GM12873 (cell line): ENCODE measurements at regions not wholly inside any gene's neighbourhood (a gene's known extent, or its start where the extent isn't known, plus 50 kb on each side); places are given as distances from the start of the nearest gene placed in this dataset.

Source experiments
- CTCF ChIP-seq: IDR thresholded peaks from 2 replicates; pipeline ENCODE4 v1.5.1; 2012; ENCODE audit warnings: low read depth, mild to moderate bottlenecking, moderate library complexity, low read length, control low read depth; ENCODE audit not compliant: insufficient read depth; ENCODE audit errors: missing control alignments

- TF ChIP-seq CTCF: no peak
Observed at GRCh38 chr3:94799420-94800060, 736.7 kb downstream of the NSUN3 start.

GRCh38 chr3:94811836-94812235 is 749.0 kb downstream of the NSUN3 start:
- TF ChIP-seq CTCF: no peak

GRCh38 chr3:94821241-94821640 is 758.4 kb downstream of the NSUN3 start:
- TF ChIP-seq CTCF: no peak

- TF ChIP-seq CTCF: no peak
Observed at GRCh38 chr3:94822298-94822697, 759.4 kb downstream of the NSUN3 start.

- TF ChIP-seq CTCF: peak; percentile 61
Observed at GRCh38 chr3:94862703-94863102, 799.8 kb downstream of the NSUN3 start.

GRCh38 chr3:94869059-94869547 is 806.2 kb downstream of the NSUN3 start:
- TF ChIP-seq CTCF: no peak

- TF ChIP-seq CTCF: no peak
Observed at GRCh38 chr3:94873751-94874150, 810.9 kb downstream of the NSUN3 start.
